ENCODE measurements at regions not wholly inside any gene's neighbourhood (a gene's known extent, or its start where the extent isn't known, plus 50 kb on each side); places are given as distances from the start of the nearest gene placed in this dataset.

GRCh38 chr17:63366241-63366566, 79.9 kb downstream of the CYB561 start:
- no peak for TF ChIP-seq TP53 (CRISPR knock-in tag; IDR thresholded peaks at IDR 0.05)
- no peak for TF ChIP-seq CTCF (IDR thresholded peaks at IDR 0.05)
- TF ChIP-seq REST (IDR thresholded peaks at IDR 0.05) = no peak
- no peak for TF ChIP-seq RFX5 (IDR thresholded peaks at IDR 0.05)
- TF ChIP-seq MYC (IDR thresholded peaks at IDR 0.05; ENCODE audit: borderline replicate concordance, low read length) = no peak
- no peak for TF ChIP-seq POLR2A (IDR thresholded peaks at IDR 0.05; ENCODE audit: low read length)
- no peak for TF ChIP-seq MAX (IDR thresholded peaks at IDR 0.05)

All from A549 (cell line).